ENCODE measurements at regions not wholly inside any gene's neighbourhood (a gene's known extent, or its start where the extent isn't known, plus 50 kb on each side); places are given as distances from the start of the nearest gene placed in this dataset.
A peak's percentile ranks its signal among the peaks of the same experiment; 100 is the strongest.
"Not testable (repeated sequence)": the region's sequence is repeated elsewhere in the genome, so short reads cannot be mapped to it uniquely, and the experiment has no call there.

- H3K4me1 Mint-ChIP-seq (ENCODE audit: unreplicated experiment); H3K27ac Mint-ChIP-seq (ENCODE audit: unreplicated experiment); H3K27me3 Mint-ChIP-seq (ENCODE audit: unreplicated experiment); H3K36me3 Mint-ChIP-seq (ENCODE audit: low read depth, unreplicated experiment); H3K9me3 Mint-ChIP-seq (ENCODE audit: unreplicated experiment); H3K4me3 Mint-ChIP-seq (ENCODE audit: unreplicated experiment): not testable (repeated sequence)
- DNase-seq (ENCODE audit: low spot score), result peak; percentile 22
These were observed 153.0 kb upstream of the TPTE start for GRCh38 chr21:10368323-10368798.

GRCh38 chr21:10369289-10369688 lies 152.1 kb upstream of the TPTE start:
- not testable (repeated sequence) for H3K4me3 Mint-ChIP-seq (ENCODE audit: unreplicated experiment); H3K27me3 Mint-ChIP-seq (ENCODE audit: unreplicated experiment); DNase-seq (ENCODE audit: low spot score); H3K9me3 Mint-ChIP-seq (ENCODE audit: unreplicated experiment); H3K36me3 Mint-ChIP-seq (ENCODE audit: low read depth, unreplicated experiment); H3K4me1 Mint-ChIP-seq (ENCODE audit: unreplicated experiment); H3K27ac Mint-ChIP-seq (ENCODE audit: unreplicated experiment)

GRCh38 chr21:10377758-10378157 lies 143.6 kb upstream of the TPTE start:
- not testable (repeated sequence) for H3K4me1 Mint-ChIP-seq (ENCODE audit: unreplicated experiment); DNase-seq (ENCODE audit: low spot score); H3K4me3 Mint-ChIP-seq (ENCODE audit: unreplicated experiment); H3K27me3 Mint-ChIP-seq (ENCODE audit: unreplicated experiment); H3K36me3 Mint-ChIP-seq (ENCODE audit: low read depth, unreplicated experiment); H3K27ac Mint-ChIP-seq (ENCODE audit: unreplicated experiment)
- peaks cover 24% of the 10 kb centered on the region for H3K9me3 Mint-ChIP-seq (ENCODE audit: unreplicated experiment)

GRCh38 chr21:10379816-10380215 lies 141.6 kb upstream of the TPTE start:
- not testable (repeated sequence) for H3K36me3 Mint-ChIP-seq (ENCODE audit: low read depth, unreplicated experiment); H3K27ac Mint-ChIP-seq (ENCODE audit: unreplicated experiment); DNase-seq (ENCODE audit: low spot score); H3K4me3 Mint-ChIP-seq (ENCODE audit: unreplicated experiment); H3K4me1 Mint-ChIP-seq (ENCODE audit: unreplicated experiment); H3K27me3 Mint-ChIP-seq (ENCODE audit: unreplicated experiment)
- peaks cover 23% of the 10 kb centered on the region for H3K9me3 Mint-ChIP-seq (ENCODE audit: unreplicated experiment)

- not testable (repeated sequence) for H3K4me3 Mint-ChIP-seq (ENCODE audit: unreplicated experiment); H3K27ac Mint-ChIP-seq (ENCODE audit: unreplicated experiment); DNase-seq (ENCODE audit: low spot score); H3K36me3 Mint-ChIP-seq (ENCODE audit: low read depth, unreplicated experiment); H3K4me1 Mint-ChIP-seq (ENCODE audit: unreplicated experiment); H3K27me3 Mint-ChIP-seq (ENCODE audit: unreplicated experiment)
- H3K9me3 Mint-ChIP-seq (ENCODE audit: unreplicated experiment), result peaks cover 11% of the 10 kb centered on the region
These were observed 139.7 kb upstream of the TPTE start for GRCh38 chr21:10381687-10382060.

- peaks cover 11% of the 10 kb centered on the region for H3K9me3 Mint-ChIP-seq (ENCODE audit: unreplicated experiment)
- not testable (repeated sequence) for DNase-seq (ENCODE audit: low spot score); H3K4me1 Mint-ChIP-seq (ENCODE audit: unreplicated experiment); H3K36me3 Mint-ChIP-seq (ENCODE audit: low read depth, unreplicated experiment); H3K27me3 Mint-ChIP-seq (ENCODE audit: unreplicated experiment); H3K27ac Mint-ChIP-seq (ENCODE audit: unreplicated experiment); H3K4me3 Mint-ChIP-seq (ENCODE audit: unreplicated experiment)
These were observed 139.2 kb upstream of the TPTE start for GRCh38 chr21:10382135-10382534.

GRCh38 chr21:10382580-10382979 lies 138.8 kb upstream of the TPTE start:
- not testable (repeated sequence) for DNase-seq (ENCODE audit: low spot score); H3K27ac Mint-ChIP-seq (ENCODE audit: unreplicated experiment); H3K27me3 Mint-ChIP-seq (ENCODE audit: unreplicated experiment); H3K9me3 Mint-ChIP-seq (ENCODE audit: unreplicated experiment); H3K4me3 Mint-ChIP-seq (ENCODE audit: unreplicated experiment); H3K36me3 Mint-ChIP-seq (ENCODE audit: low read depth, unreplicated experiment); H3K4me1 Mint-ChIP-seq (ENCODE audit: unreplicated experiment)

GRCh38 chr21:10383571-10383970 lies 137.8 kb upstream of the TPTE start:
- not testable (repeated sequence) for H3K4me3 Mint-ChIP-seq (ENCODE audit: unreplicated experiment); H3K4me1 Mint-ChIP-seq (ENCODE audit: unreplicated experiment); H3K9me3 Mint-ChIP-seq (ENCODE audit: unreplicated experiment); H3K27me3 Mint-ChIP-seq (ENCODE audit: unreplicated experiment); DNase-seq (ENCODE audit: low spot score); H3K27ac Mint-ChIP-seq (ENCODE audit: unreplicated experiment); H3K36me3 Mint-ChIP-seq (ENCODE audit: low read depth, unreplicated experiment)

- not testable (repeated sequence) for DNase-seq (ENCODE audit: low spot score); H3K4me3 Mint-ChIP-seq (ENCODE audit: unreplicated experiment)
These were observed 137.0 kb upstream of the TPTE start for GRCh38 chr21:10384304-10384861.

GRCh38 chr21:10385202-10385601 lies 136.2 kb upstream of the TPTE start:
- not testable (repeated sequence) for H3K27me3 Mint-ChIP-seq (ENCODE audit: unreplicated experiment); H3K27ac Mint-ChIP-seq (ENCODE audit: unreplicated experiment); H3K4me3 Mint-ChIP-seq (ENCODE audit: unreplicated experiment); H3K4me1 Mint-ChIP-seq (ENCODE audit: unreplicated experiment); H3K9me3 Mint-ChIP-seq (ENCODE audit: unreplicated experiment); H3K36me3 Mint-ChIP-seq (ENCODE audit: low read depth, unreplicated experiment); DNase-seq (ENCODE audit: low spot score)

More at GRCh38 chr21:10384304-10384861, 137.0 kb upstream of the TPTE start:
- H3K36me3 Mint-ChIP-seq (ENCODE audit: low read depth, unreplicated experiment); H3K27ac Mint-ChIP-seq (ENCODE audit: unreplicated experiment); H3K4me1 Mint-ChIP-seq (ENCODE audit: unreplicated experiment); H3K9me3 Mint-ChIP-seq (ENCODE audit: unreplicated experiment); H3K27me3 Mint-ChIP-seq (ENCODE audit: unreplicated experiment): not testable (repeated sequence)

- H3K27ac Mint-ChIP-seq (ENCODE audit: unreplicated experiment); H3K9me3 Mint-ChIP-seq (ENCODE audit: unreplicated experiment); H3K4me1 Mint-ChIP-seq (ENCODE audit: unreplicated experiment); H3K27me3 Mint-ChIP-seq (ENCODE audit: unreplicated experiment); H3K4me3 Mint-ChIP-seq (ENCODE audit: unreplicated experiment); H3K36me3 Mint-ChIP-seq (ENCODE audit: low read depth, unreplicated experiment); DNase-seq (ENCODE audit: low spot score): not testable (repeated sequence)
These were observed 135.4 kb upstream of the TPTE start for GRCh38 chr21:10385898-10386527.

GRCh38 chr21:10387692-10388450 lies 133.5 kb upstream of the TPTE start:
- H3K9me3 Mint-ChIP-seq (ENCODE audit: unreplicated experiment); H3K36me3 Mint-ChIP-seq (ENCODE audit: low read depth, unreplicated experiment); H3K4me1 Mint-ChIP-seq (ENCODE audit: unreplicated experiment); H3K27me3 Mint-ChIP-seq (ENCODE audit: unreplicated experiment); H3K4me3 Mint-ChIP-seq (ENCODE audit: unreplicated experiment); H3K27ac Mint-ChIP-seq (ENCODE audit: unreplicated experiment); DNase-seq (ENCODE audit: low spot score): not testable (repeated sequence)
